Activated CD4-positive, alpha-beta memory T cell treated with anti-CD3 and anti-CD28 coated beads for 36 hours (primary cell): ENCODE measurements at regions not wholly inside any gene's neighbourhood (a gene's known extent, or its start where the extent isn't known, plus 50 kb on each side); places are given as distances from the start of the nearest gene placed in this dataset.

Source experiments
- CTCF ChIA-PET: fragments of 350-600 bp; sonication (Branson Sonifier 250); formaldehyde crosslinking; loops from one replicate; lab custom pipeline; 2021; ENCODE audit warnings: antibody characterized with exemption, inconsistent platforms; lab: Charles Lee
- POLR2A ChIA-PET: fragments of 350-600 bp; sonication (Branson Sonifier 250); formaldehyde crosslinking; loops from one replicate; lab custom pipeline; 2021; ENCODE audit warnings: antibody characterized with exemption; lab: Charles Lee
- DNase-seq: peaks from one replicate; pipeline ENCODE4 v3.0.0-alpha.2; 2020
- H3K27ac Mint-ChIP-seq: one replicate; pipeline ENCODE4 v1.8.0; 2021; ENCODE audit warnings: mixed read lengths
- H3K27me3 Mint-ChIP-seq: one replicate; pipeline ENCODE4 v1.8.0; 2021; ENCODE audit warnings: mixed read lengths
- H3K36me3 Mint-ChIP-seq: one replicate; pipeline ENCODE4 v1.8.0; 2021; ENCODE audit warnings: mixed read lengths
- H3K4me1 Mint-ChIP-seq: one replicate; pipeline ENCODE4 v1.8.0; 2021; ENCODE audit warnings: low read depth, mixed read lengths
- H3K4me3 Mint-ChIP-seq: one replicate; pipeline ENCODE4 v1.8.0; 2021; ENCODE audit warnings: mild to moderate bottlenecking, mixed read lengths
- H3K9me3 Mint-ChIP-seq: one replicate; pipeline ENCODE4 v1.8.0; 2021; ENCODE audit warnings: mixed read lengths
- intact Hi-C: fragments of 100-400 bp; cut with micrococcal nuclease; formaldehyde crosslinking; loops from one replicate; pipeline ENCODE4 v1.15.1; 2023

DNA sequence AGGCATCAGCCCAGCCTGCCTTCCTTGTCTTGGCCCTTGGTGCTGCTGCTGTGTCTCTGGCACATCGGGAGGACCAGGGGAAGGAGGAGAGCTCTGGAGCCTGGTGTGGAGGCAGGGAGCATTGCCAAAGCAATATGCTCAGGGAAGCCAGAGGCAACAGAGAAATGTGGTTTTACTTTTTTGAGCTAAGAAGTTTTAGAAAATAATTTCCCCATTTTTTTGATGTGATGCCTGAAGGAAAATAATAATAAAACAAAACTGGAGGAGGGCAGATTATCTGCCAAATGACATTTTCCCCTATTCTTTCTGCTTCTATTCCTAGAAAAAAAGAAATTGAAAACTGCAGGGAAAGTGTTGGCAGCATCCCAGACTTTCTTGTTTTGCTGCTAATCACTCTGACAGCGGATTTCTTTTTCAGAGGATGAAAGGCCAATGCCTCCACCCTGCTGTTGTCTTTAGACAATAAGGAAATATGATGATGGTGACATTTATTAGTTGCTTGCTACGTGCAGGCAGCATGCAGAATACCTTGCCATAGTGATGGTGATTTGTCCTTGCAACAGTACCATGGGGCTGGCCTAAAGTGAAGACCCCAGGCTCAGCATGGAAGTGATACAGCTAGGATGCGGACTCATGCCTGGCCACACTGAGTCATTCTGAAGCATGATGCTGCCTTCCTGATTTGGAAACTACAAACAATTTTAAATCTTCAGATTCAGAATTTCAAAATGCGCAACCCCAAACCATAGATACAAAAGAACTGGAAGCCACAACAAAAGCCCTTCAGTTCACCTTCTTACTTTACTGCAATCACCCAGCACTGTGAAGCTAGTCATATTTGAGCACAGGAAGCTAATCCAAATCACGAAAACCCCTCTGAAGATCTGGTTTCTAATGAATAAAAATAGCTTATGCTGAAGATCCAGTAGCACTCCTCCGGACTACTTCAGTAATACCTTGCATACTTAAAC is 260.2 kb upstream of the TMEM72 start:
- DNase-seq: no peak
- CTCF ChIA-PET: no interaction called here
- H3K27ac Mint-ChIP-seq: no peak overlapping the region
- H3K4me3 Mint-ChIP-seq: no peak overlapping the region
- H3K9me3 Mint-ChIP-seq: peaks cover 2% of the 10 kb centered on the region
- no peaks in the 10 kb centered on the region for H3K27me3 Mint-ChIP-seq
- H3K4me1 Mint-ChIP-seq: no peaks in the 10 kb centered on the region
- intact Hi-C loops: no loop called here
- POLR2A ChIA-PET: no interaction called here
- H3K36me3 Mint-ChIP-seq: no peaks in the 10 kb centered on the region

DNA sequence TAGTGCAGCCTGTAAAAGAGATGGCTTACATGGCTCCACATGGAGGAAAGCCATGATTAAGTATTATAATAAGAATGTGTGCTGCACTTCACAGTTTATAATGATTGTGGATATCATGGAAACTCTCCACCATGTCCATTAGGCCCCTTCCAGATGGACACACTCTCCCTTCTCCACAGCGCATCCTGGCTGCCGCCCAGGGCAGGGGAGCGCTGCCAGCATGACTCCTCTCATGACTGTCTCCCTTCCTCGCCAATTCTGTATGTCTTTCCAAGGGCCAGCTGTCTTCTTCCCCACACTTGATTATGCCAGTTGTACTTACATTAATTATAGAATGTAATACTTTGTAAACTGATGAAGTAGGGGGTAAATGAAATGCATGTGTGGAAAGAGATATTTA is 259.3 kb upstream of the TMEM72 start:
- Mint-ChIP-seq H3K27ac (no peak overlapping the region), H3K4me3 (no peak overlapping the region), H3K9me3 (peaks cover 2% of the 10 kb centered on the region), H3K4me1 (no peaks in the 10 kb centered on the region), H3K27me3 (no peaks in the 10 kb centered on the region), H3K36me3 (no peaks in the 10 kb centered on the region)
- ChIA-PET POLR2A (no interaction called here), CTCF (no interaction called here)
- intact Hi-C loops: no loop called here
- DNase-seq: no peak

DNA sequence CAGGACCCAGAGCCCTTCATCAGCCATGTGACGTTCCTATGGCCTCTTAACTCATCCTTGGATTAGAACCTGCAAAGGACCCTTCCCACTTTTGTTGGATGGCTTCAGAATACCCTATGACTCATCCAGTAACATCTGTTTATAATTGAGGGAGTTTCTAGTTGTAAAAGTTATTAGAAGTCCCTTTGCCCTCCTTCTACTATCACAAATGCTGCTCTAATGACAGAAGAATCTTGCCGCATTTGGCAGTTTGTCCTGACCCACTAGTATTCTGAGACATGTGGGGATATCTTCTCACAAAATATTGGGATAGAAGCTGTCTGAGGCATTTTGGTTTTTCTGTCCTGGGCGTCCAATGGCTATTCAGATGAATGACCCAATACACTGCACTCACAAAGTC is 251.8 kb upstream of the TMEM72 start:
- no peak for DNase-seq
- Mint-ChIP-seq H3K4me3 (no peak overlapping the region), H3K4me1 (no peaks in the 10 kb centered on the region), H3K27ac (no peak overlapping the region), H3K9me3 (no peaks in the 10 kb centered on the region), H3K27me3 (no peaks in the 10 kb centered on the region), H3K36me3 (no peaks in the 10 kb centered on the region)
- intact Hi-C loops: no loop called here
- POLR2A ChIA-PET: no interaction called here
- CTCF ChIA-PET: no interaction called here

DNA sequence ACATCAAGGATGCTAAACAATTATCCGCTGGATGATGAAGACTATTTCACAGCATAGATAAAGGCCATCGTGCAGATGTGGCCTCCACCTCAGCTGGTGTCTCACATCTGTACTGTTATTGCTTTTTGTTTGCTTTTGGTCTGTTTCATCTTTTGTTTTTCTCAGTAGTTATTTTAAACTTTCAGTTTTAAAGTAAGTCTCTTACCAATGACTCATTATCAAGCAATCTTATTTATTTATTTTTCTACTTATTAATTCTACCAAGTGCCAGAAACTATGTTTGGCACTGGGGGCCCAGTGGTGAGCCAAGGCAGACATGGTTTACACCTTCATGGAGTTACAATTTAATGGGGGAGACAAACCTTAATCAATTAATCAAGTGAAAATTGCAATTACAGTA is 250.9 kb upstream of the TMEM72 start:
- H3K27me3 Mint-ChIP-seq: no peaks in the 10 kb centered on the region
- H3K27ac Mint-ChIP-seq: no peak overlapping the region
- intact Hi-C loops: no loop called here
- no peak overlapping the region for H3K4me3 Mint-ChIP-seq
- H3K36me3 Mint-ChIP-seq: no peaks in the 10 kb centered on the region
- H3K4me1 Mint-ChIP-seq: no peaks in the 10 kb centered on the region
- DNase-seq: no peak
- ChIA-PET POLR2A (no interaction called here), CTCF (no interaction called here)
- no peaks in the 10 kb centered on the region for H3K9me3 Mint-ChIP-seq

DNA sequence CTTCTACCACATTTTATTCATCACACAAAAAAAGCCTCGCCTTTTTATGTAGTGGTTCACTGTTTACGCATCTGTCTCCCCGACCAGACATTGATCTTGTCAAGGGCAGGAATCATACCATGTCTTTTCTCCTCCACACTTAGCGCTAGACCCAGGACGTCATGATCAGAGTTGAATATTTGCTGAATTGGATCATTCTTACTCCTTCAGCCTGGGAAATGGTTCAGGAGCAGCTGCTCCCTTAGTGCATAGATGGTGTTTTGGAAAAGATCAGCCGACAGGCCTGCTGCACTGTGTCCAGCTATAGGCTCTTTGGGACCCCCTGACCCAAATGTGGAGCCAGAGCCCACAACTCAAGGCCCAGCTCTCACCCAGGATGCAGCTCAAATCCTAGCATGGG is 249.1 kb upstream of the TMEM72 start:
- CTCF ChIA-PET: no interaction called here
- intact Hi-C loops: no loop called here
- H3K36me3 Mint-ChIP-seq: no peaks in the 10 kb centered on the region
- POLR2A ChIA-PET: no interaction called here
- H3K27ac Mint-ChIP-seq: no peak overlapping the region
- H3K4me1 Mint-ChIP-seq: no peaks in the 10 kb centered on the region
- DNase-seq: no peak
- no peaks in the 10 kb centered on the region for H3K9me3 Mint-ChIP-seq
- H3K27me3 Mint-ChIP-seq: no peaks in the 10 kb centered on the region
- no peak overlapping the region for H3K4me3 Mint-ChIP-seq

DNA sequence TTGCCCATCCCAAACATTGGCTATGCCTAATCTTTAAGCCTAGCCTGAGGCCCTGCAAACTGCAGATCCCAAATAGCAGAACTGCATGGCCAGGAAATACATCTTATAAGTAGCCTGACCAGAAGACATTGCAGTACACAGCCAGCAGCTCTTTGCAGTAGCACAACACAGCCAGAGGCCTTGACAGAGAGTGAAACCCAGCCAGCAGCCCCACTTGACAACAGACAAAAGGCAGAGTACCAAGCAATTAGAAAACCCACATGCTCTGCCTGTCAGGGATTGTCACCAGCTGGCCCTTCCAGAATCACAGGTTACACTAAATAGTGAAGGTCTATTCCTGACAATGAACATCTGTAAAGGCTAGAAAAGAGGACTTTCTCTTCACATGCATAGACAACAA is 242.8 kb upstream of the TMEM72 start:
- H3K4me1 Mint-ChIP-seq: no peaks in the 10 kb centered on the region
- DNase-seq: no peak
- no peaks in the 10 kb centered on the region for H3K36me3 Mint-ChIP-seq
- H3K9me3 Mint-ChIP-seq: no peaks in the 10 kb centered on the region
- no peak overlapping the region for H3K4me3 Mint-ChIP-seq
- no peak overlapping the region for H3K27ac Mint-ChIP-seq
- intact Hi-C loops: no loop called here
- no peaks in the 10 kb centered on the region for H3K27me3 Mint-ChIP-seq
- POLR2A ChIA-PET: no interaction called here
- CTCF ChIA-PET: no interaction called here

DNA sequence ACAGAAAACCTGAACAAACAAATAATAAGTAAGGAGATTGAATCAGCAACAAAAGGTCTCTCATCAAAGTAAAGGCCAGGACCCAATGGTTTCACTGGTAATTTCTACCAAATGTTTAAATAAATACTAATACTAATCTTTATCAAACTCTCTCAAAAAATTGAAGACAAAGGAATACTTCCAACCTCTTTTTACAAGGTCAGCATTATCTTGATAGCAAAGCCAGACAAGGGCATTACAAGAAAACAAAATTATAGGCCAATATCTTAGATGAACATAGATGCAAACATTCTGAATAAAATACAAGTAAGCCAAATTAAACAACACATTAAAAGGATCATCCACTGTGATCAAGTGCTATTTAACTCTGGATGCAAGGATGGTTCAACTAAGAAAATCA is 239.8 kb upstream of the TMEM72 start:
- Mint-ChIP-seq H3K9me3 (no peaks in the 10 kb centered on the region), H3K4me3 (no peak overlapping the region), H3K27me3 (no peaks in the 10 kb centered on the region), H3K4me1 (no peaks in the 10 kb centered on the region), H3K27ac (no peak overlapping the region), H3K36me3 (no peaks in the 10 kb centered on the region)
- intact Hi-C loops: no loop called here
- ChIA-PET CTCF (no interaction called here), POLR2A (no interaction called here)
- DNase-seq: no peak

DNA sequence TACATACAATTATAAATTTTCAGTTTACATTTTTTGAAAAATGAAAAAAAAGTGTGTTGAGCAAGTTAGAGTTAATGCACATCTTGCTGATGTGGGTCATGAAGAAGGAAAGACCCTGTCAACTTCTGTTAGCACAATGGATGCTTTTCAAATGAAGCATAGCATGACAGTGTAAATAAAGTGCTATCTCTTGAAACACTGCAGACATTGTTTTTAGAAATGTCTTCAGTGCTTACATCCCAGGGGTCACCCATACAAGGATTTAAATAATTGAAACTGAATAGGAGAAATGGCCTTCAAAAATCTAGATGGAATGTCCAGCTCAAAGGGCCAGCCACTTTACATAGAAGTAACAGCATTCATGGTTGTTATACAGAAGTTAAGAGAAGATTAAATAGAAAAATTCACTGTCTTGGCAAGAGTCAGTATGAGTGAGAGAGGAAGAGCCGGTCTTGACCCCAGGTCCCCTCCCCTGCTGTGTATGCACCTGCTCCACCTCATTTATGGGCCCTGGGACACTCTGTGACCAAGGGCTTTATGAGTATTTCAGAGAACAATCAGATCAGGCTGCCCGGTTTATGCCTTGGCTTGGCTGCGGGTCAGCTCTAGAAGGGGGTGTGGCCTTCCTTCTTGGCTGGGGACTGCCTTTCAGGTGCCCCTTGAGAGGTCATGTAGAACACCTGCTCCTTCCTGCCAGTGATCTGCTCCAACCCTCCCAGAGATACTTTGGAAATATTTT is 237.7 kb upstream of the TMEM72 start:
- Mint-ChIP-seq H3K27ac (no peak overlapping the region), H3K9me3 (no peaks in the 10 kb centered on the region), H3K4me1 (no peaks in the 10 kb centered on the region), H3K27me3 (no peaks in the 10 kb centered on the region), H3K4me3 (no peak overlapping the region), H3K36me3 (no peaks in the 10 kb centered on the region)
- ChIA-PET CTCF (no interaction called here), POLR2A (no interaction called here)
- DNase-seq: no peak
- intact Hi-C loops: no loop called here

DNA sequence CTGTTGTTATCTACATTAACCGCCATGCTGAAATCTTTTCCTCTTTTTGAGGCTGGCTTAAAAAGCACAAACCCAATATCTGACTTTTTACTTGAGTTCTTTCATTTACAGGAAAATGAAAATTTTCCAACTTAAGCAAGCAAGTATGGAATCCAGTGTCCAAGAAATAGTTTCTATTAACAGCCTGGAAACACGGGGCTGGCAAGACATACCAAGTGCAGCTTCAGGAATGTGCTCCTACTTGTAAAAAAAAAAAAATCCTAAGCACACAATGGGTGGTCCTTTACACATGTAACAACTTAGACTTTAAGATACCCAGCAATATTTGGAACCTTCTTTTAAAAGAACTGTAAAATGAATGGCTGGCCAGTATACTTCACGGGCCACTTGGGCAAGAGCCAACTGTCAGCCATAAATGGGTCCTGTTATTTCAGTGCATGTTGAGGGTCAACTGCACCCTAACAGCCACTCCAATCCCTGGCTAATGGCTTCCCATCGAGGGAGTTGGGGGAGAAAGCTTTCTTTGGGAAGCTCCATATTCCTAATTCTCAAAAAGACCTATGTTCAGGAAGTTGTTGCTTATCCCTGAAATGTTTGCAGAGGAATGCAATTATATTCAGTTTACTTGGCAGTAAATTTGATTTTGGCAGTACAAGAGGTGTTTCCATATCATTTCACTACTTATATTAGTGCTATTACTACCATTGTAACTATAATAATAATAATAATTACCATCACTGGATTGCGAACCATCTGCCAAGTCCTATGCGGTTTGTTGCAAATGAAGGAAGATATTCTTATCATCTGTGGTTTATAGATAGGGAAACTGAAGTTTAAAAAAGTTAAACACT is 236.4 kb upstream of the TMEM72 start:
- Mint-ChIP-seq H3K36me3 (no peaks in the 10 kb centered on the region), H3K4me3 (no peak overlapping the region), H3K27me3 (no peaks in the 10 kb centered on the region), H3K4me1 (no peaks in the 10 kb centered on the region), H3K9me3 (no peaks in the 10 kb centered on the region), H3K27ac (no peak overlapping the region)
- intact Hi-C loops: no loop called here
- CTCF ChIA-PET: no interaction called here
- no peak for DNase-seq
- POLR2A ChIA-PET: no interaction called here

DNA sequence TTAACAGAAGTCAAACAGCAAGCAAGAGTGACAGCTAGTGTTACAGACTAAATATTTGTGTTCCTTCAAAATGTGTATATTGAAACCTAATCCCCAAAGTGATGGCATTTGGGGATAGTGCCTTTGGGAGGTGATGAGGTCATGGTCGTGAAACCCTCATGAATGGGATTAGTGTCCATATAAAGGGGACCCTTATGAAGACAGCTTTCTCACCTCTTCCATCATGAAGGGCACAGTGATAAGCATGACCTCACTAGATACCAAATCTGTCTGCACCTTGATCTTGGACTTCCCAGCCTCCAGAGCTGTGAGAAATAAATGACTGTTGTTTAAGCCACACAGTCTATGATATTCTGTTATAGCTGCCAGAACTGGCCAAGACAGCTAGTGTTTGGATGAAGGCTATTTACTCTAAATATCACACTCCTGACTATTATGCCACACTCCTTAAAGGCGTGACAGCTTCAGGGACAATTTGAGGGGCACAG is 235.7 kb upstream of the TMEM72 start:
- intact Hi-C loops: no loop called here
- ChIA-PET CTCF (no interaction called here), POLR2A (no interaction called here)
- H3K9me3 Mint-ChIP-seq: no peaks in the 10 kb centered on the region
- H3K27me3 Mint-ChIP-seq: no peaks in the 10 kb centered on the region
- no peak overlapping the region for H3K27ac Mint-ChIP-seq
- no peak overlapping the region for H3K4me3 Mint-ChIP-seq
- H3K36me3 Mint-ChIP-seq: no peaks in the 10 kb centered on the region
- no peaks in the 10 kb centered on the region for H3K4me1 Mint-ChIP-seq
- no peak for DNase-seq

DNA sequence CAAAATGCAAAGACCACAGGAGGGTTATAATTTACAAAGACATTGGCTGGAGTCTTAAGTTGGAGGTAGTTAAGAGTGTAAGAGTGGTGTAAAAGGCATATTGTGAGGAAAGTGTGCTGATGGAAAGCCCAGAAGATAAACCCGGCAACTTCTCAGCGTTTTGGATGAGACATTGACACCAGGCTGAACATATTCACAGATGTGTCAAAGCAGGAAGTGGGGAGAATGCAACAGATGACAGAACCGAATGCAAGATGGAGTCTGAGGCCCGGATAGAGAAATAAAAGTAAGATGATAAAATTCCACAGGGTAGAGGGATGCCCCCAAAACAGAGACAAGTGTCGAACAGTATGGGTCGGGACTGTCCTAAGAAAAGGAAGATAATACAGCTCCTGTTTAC is 230.4 kb upstream of the TMEM72 start:
- Mint-ChIP-seq H3K4me1 (no peaks in the 10 kb centered on the region), H3K27ac (no peak overlapping the region), H3K4me3 (no peak overlapping the region), H3K36me3 (no peaks in the 10 kb centered on the region), H3K27me3 (no peaks in the 10 kb centered on the region), H3K9me3 (no peaks in the 10 kb centered on the region)
- DNase-seq: no peak
- intact Hi-C loops: no loop called here
- POLR2A ChIA-PET: no interaction called here
- CTCF ChIA-PET: interaction anchor here (0.6 kb wide), 1 partner anchor 36 kb away, joined by 3 read pairs; no protein-coding TSS in a partner anchor

DNA sequence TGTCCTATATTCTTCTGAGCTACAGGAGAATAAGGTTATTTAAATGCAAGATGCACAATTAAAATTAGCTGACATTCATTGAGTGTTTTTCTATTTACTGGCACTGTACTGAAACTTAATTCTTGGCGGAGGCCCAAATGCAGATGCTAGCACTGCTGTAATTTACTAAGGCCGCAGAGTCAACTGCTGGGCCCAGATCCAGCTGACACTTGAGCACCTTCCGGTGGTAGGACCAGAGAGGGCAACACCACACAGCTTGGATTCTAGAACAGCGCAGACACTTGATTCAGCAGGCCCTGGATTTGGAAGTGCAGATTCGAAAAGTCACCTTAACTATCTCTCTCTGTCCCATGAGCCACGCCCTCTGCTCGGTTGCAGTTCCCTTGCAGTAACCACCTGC is 228.6 kb upstream of the TMEM72 start:
- CTCF ChIA-PET: no interaction called here
- no peaks in the 10 kb centered on the region for H3K27me3 Mint-ChIP-seq
- no peak overlapping the region for H3K4me3 Mint-ChIP-seq
- H3K9me3 Mint-ChIP-seq: no peaks in the 10 kb centered on the region
- POLR2A ChIA-PET: no interaction called here
- DNase-seq: no peak
- no peaks in the 10 kb centered on the region for H3K36me3 Mint-ChIP-seq
- no peak overlapping the region for H3K27ac Mint-ChIP-seq
- H3K4me1 Mint-ChIP-seq: no peaks in the 10 kb centered on the region
- intact Hi-C loops: no loop called here
